ENCODE measurements at regions not wholly inside any gene's neighbourhood (a gene's known extent, or its start where the extent isn't known, plus 50 kb on each side); places are given as distances from the start of the nearest gene placed in this dataset.

- TF ChIP-seq CTCF (IDR thresholded peaks at IDR 0.05; ENCODE audit: low read depth, low read length): no peak
- no peak overlapping the region for H3K4me3 ChIP-seq (ENCODE audit: low read depth, low read length)
Measured at GRCh38 chr13:84927442-84928169, 871.6 kb downstream of the SLITRK6 start.

- no peak for TF ChIP-seq CTCF (IDR thresholded peaks at IDR 0.05; ENCODE audit: low read depth, low read length)
- no peak overlapping the region for H3K4me3 ChIP-seq (ENCODE audit: low read depth, low read length)
Measured at GRCh38 chr13:84925443-84925842, 873.8 kb downstream of the SLITRK6 start.

- no peak for TF ChIP-seq CTCF (IDR thresholded peaks at IDR 0.05; ENCODE audit: low read depth, low read length)
- H3K4me3 ChIP-seq (ENCODE audit: low read depth, low read length): no peak overlapping the region
Measured at GRCh38 chr13:84923831-84924230, 875.4 kb downstream of the SLITRK6 start.

GRCh38 chr13:84917252-84917878 lies 881.9 kb downstream of the SLITRK6 start:
- no peak for TF ChIP-seq CTCF (IDR thresholded peaks at IDR 0.05; ENCODE audit: low read depth, low read length)
- H3K4me3 ChIP-seq (ENCODE audit: low read depth, low read length): no peak overlapping the region

- no peak for TF ChIP-seq CTCF (IDR thresholded peaks at IDR 0.05; ENCODE audit: low read depth, low read length)
- H3K4me3 ChIP-seq (ENCODE audit: low read depth, low read length): no peak overlapping the region
Measured at GRCh38 chr13:84912720-84913119, 886.5 kb downstream of the SLITRK6 start.

GRCh38 chr13:84910423-84910822 lies 888.8 kb downstream of the SLITRK6 start:
- H3K4me3 ChIP-seq (ENCODE audit: low read depth, low read length): no peak overlapping the region

More at GRCh38 chr13:84910423-84910822, 888.8 kb downstream of the SLITRK6 start:
- TF ChIP-seq CTCF (IDR thresholded peaks at IDR 0.05; ENCODE audit: low read depth, low read length): no peak
